Subcutaneous abdominal adipose tissue (tissue), 5 donors: ENCODE measurements at regions not wholly inside any gene's neighbourhood (a gene's known extent, or its start where the extent isn't known, plus 50 kb on each side); places are given as distances from the start of the nearest gene placed in this dataset.
"Not testable (repeated sequence)": the region's sequence is repeated elsewhere in the genome, so short reads cannot be mapped to it uniquely, and the experiment has no call there.

Experiments used
- H3K27ac ChIP-seq: one replicate; pipeline ENCODE4 v1.7.0; 2013; ENCODE audit warnings: low read depth, mild to moderate bottlenecking, inconsistent platforms, low read length, moderate library complexity
- H3K27me3 ChIP-seq, 5 donors: one replicate each; pipeline ENCODE4 v1.7.0; 2013; ENCODE audit warnings: low read length in 5 of 5, inconsistent platforms in 1 of 5; ENCODE audit not compliant: control insufficient read depth in 5 of 5, insufficient read depth in 4 of 5
- H3K36me3 ChIP-seq, 5 donors: one replicate each; pipeline ENCODE4 v1.7.0; 2013; ENCODE audit warnings: low read length in 5 of 5; ENCODE audit not compliant: control insufficient read depth in 5 of 5, insufficient read depth in 5 of 5
- H3K4me1 ChIP-seq, 5 donors: one replicate each; pipeline ENCODE4 v1.7.0; 2013; ENCODE audit warnings: low read length in 5 of 5, mild to moderate bottlenecking in 3 of 5, moderate library complexity in 1 of 5; ENCODE audit not compliant: control insufficient read depth in 5 of 5, insufficient read depth in 5 of 5
- H3K4me3 ChIP-seq, 5 donors: one replicate each; pipeline ENCODE4 v1.7.0; 2013; ENCODE audit warnings: low read length in 5 of 5, low read depth in 1 of 5
- H3K9ac ChIP-seq, 5 donors: one replicate each; pipeline ENCODE4 v1.7.0; 2013; ENCODE audit warnings: low read length in 5 of 5, mild to moderate bottlenecking in 4 of 5, moderate library complexity in 3 of 5
- H3K9me3 ChIP-seq, 5 donors: one replicate each; pipeline ENCODE4 v1.7.0; 2013; ENCODE audit warnings: low read length in 5 of 5; ENCODE audit not compliant: control insufficient read depth in 5 of 5
- donor health status: healthy.
- donor health status: healthy.
- donor health status: healthy.
- donor health status: healthy.
- donor health status: healthy.

DNA sequence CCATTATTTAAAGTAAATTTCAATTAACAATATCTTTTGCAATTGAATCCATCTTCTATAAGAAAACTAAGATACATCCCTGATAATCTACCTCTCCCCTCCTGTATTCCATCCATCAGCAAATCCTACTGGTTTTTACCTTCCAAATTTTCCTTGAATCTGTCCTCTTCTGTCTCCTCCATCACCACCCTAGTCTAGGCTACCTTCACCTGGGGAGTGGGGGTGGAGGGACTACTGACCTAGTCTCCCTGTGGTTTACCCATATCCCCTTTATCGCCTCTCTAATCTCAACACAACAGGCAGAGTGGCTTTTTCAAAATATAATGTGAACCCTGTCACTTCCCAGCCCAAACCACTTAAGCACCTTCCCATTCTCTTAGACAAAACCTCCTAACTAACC lies 327.8 kb downstream of the FAM72C start:
- H3K9ac ChIP-seq, H3K4me1 ChIP-seq, H3K9me3 ChIP-seq, H3K4me3 ChIP-seq, H3K36me3 ChIP-seq, H3K27ac ChIP-seq: not testable (repeated sequence)
- peaks cover 4 to 31% (median 12%) of the 10 kb centered on the region in 5 donors for H3K27me3 ChIP-seq

DNA sequence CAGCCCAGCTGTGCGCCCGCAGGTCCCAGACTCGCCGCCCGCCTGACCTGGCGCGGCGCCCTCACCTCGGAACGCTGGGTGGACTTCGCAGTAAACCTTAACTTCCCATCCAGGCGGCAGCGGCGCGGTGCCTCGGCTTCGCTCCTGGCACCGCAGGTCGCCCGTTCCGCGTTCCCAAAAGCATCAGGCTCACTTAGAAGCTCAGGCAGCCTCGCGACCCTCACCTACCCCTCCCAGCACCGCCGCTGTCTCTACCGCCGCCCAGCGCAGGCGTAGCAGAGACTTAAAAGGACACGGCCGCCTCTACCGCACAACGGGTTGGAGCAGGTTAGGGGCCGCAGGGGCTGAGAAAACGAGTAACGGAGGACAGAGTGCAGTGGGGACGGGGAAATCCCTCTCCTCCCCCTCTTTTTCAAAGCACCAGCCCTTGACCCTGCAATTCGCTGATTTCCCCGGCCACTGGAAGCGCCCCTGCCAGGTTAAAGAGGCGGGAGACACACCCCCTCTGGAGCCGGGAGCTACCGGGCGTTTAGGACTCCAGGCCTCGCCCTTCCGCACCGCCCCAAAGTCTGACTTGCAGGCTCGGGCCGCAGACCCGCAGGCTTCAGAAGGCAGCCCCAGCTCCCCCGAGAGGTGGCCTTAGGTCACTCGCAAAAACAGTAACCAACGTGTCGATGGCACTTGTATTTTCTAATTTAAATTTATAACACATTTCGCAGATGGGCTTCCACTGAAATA lies 328.5 kb downstream of the FAM72C start:
- H3K9me3 ChIP-seq = no peaks in the 10 kb centered on the region
- H3K27me3 ChIP-seq = peaks cover 4 to 27% (median 12%) of the 10 kb centered on the region in 5 donors
- no peaks in the 10 kb centered on the region for H3K36me3 ChIP-seq
- peak overlapping the region in 3 of 5 donors; percentile 31 to 45 (median 44) for H3K4me3 ChIP-seq
- H3K27ac ChIP-seq = no peak overlapping the region
- H3K4me1 ChIP-seq = peaks cover 0 to 10% (median 9%) of the 10 kb centered on the region in 5 donors
- H3K9ac ChIP-seq = no peak overlapping the region

DNA sequence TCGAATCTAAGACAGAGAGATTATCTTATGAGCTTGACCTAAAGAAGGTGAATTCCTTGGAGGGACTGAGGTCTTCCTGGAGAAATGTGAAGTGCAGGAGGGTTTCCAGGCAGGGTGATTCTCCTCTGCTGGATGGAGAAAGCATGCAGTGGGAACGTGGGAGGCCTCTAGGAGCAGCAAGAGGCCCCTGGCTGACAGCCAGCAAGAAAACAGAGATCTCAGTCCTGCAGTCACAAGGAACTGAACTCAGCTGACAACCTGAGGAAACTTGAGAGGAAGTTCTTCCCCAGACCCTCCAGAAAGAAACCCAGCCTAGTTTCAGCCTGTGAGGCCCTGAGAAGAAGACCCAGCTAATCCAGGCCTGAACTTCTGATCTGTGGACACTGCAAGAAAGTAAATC lies 345.9 kb downstream of the FAM72C start:
- Histone ChIP-seq H3K4me3 (no peak overlapping the region), H3K27me3 (peaks cover 0 to 11% (median 0%) of the 10 kb centered on the region in 5 donors), H3K9me3 (no peaks in the 10 kb centered on the region), H3K4me1 (no peaks in the 10 kb centered on the region), H3K9ac (no peak overlapping the region), H3K36me3 (no peaks in the 10 kb centered on the region), H3K27ac (no peak overlapping the region)

DNA sequence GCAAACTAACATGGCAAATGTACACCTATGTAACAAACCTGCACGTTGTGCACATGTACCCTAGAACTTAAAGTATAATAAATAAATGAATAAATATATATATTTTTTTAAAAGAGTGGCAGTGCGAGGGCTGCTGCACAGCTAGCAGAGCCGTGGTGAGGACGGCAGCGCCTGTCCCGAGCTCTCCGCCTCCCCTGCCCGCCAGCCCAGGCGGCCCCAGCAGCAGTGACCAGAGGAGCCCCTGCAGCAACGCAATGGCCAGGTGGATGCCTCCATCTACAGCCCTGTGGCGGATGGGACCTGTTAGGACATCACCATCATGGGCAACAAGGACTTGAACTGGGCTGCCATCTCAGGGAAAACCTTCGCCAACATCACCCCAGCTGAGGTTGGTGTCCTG lies 351.9 kb downstream of the FAM72C start:
- H3K27ac ChIP-seq = no peak overlapping the region
- H3K36me3 ChIP-seq = no peaks in the 10 kb centered on the region
- H3K4me1 ChIP-seq = no peaks in the 10 kb centered on the region
- H3K9me3 ChIP-seq = no peaks in the 10 kb centered on the region
- no peak overlapping the region for H3K4me3 ChIP-seq
- H3K9ac ChIP-seq = no peak overlapping the region
- peaks cover 0 to 6% (median 0%) of the 10 kb centered on the region in 5 donors for H3K27me3 ChIP-seq

DNA sequence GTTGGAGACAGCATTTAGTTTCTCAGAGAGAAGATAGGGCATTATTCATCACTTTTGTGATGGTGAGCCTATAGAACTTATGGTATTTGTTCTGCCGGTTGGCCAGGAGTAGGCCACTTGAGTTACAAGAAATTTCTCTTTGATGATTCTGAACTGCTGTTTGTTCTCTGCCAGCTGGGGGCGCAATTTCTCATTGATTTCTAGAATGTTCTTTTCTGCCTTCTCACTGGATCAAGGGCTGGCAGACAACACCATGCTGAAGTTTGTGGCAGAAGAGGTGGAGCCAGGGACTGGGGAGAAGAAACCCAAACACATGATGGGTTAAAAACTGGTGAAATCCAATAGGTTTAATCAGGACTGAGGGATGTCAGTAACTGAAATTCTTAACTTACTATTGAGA lies 360.6 kb downstream of the FAM72C start:
- no peaks in the 10 kb centered on the region for H3K36me3 ChIP-seq
- no peaks in the 10 kb centered on the region for H3K9me3 ChIP-seq
- H3K4me3 ChIP-seq = no peak overlapping the region
- H3K27ac ChIP-seq = no peak overlapping the region
- H3K9ac ChIP-seq = no peak overlapping the region
- no peaks in the 10 kb centered on the region for H3K4me1 ChIP-seq
- H3K27me3 ChIP-seq = peaks cover 0 to 2% (median 0%) of the 10 kb centered on the region in 5 donors

DNA sequence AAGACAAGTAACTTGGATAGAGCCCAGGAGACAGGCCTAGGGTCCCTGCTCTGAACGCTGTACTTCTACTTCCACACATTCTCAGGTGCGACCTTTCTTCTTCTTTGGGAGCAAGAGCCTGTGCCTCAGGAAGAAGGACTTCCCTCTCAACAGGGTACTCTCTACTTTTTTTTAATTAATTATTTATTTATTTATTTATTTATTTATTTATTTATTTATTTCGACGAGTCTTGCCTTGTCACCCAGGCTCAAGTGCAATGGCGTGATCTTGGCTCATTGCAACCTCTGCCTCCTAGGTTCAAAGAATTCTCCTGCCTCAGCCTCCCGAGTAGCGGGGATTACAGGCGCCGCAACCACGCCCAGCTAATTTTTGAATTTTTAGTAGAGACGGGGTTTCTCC lies 361.6 kb downstream of the FAM72C start:
- no peak overlapping the region for H3K4me3 ChIP-seq
- H3K9ac ChIP-seq = no peak overlapping the region
- H3K9me3 ChIP-seq = no peaks in the 10 kb centered on the region
- no peak overlapping the region for H3K27ac ChIP-seq
- no peaks in the 10 kb centered on the region for H3K4me1 ChIP-seq
- H3K36me3 ChIP-seq = no peaks in the 10 kb centered on the region
- H3K27me3 ChIP-seq = peaks cover 0 to 2% (median 0%) of the 10 kb centered on the region in 5 donors

DNA sequence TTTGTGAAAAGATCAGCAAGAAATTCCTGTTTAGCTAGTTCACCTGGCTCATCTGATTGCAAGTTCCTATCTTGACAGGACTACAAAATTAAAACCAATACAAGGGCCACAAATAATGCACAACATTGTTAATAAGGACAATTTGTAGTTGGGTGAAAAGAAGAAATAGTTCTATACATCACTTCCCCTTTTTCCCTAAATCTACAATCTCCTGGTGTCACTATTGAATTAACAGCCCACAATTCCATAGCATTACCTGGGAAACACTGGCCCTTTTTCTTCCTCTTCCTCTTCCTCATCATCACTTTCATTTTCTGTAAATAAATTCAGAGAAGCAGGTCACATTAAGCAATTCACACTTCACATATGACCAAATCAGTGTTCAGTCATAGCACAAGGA lies 366.9 kb downstream of the FAM72C start:
- H3K27ac ChIP-seq = no peak overlapping the region
- H3K9me3 ChIP-seq = no peaks in the 10 kb centered on the region
- no peaks in the 10 kb centered on the region for H3K36me3 ChIP-seq
- H3K27me3 ChIP-seq = peaks cover 0 to 2% (median 0%) of the 10 kb centered on the region in 5 donors
- H3K4me1 ChIP-seq = no peaks in the 10 kb centered on the region
- H3K4me3 ChIP-seq = no peak overlapping the region
- H3K9ac ChIP-seq = no peak overlapping the region

DNA sequence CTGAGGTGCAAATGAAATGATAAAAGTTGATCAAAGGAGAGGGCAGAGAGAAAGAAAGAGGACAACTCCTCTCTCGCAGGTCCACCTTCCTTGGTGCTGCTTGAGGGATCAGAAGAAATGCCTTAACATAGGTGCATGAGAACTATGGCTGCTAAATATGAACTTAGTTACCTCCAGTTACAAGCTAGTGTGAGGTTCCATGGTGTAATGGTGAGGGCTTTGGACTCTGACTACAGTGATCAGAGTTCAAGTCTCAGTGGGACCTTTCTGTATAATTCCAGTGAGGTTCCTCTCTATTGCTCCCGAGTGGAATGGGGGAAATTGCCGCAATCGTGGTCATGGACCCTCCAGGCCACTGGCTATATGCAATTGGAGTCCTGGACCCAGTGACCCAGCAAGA lies 387.3 kb downstream of the FAM72C start:
- no peaks in the 10 kb centered on the region for H3K36me3 ChIP-seq
- H3K4me1 ChIP-seq = no peaks in the 10 kb centered on the region
- no peak overlapping the region for H3K4me3 ChIP-seq
- no peak overlapping the region for H3K27ac ChIP-seq
- no peaks in the 10 kb centered on the region for H3K9me3 ChIP-seq
- no peak overlapping the region for H3K9ac ChIP-seq
- H3K27me3 ChIP-seq = peaks cover 0 to 10% (median 0%) of the 10 kb centered on the region in 5 donors

DNA sequence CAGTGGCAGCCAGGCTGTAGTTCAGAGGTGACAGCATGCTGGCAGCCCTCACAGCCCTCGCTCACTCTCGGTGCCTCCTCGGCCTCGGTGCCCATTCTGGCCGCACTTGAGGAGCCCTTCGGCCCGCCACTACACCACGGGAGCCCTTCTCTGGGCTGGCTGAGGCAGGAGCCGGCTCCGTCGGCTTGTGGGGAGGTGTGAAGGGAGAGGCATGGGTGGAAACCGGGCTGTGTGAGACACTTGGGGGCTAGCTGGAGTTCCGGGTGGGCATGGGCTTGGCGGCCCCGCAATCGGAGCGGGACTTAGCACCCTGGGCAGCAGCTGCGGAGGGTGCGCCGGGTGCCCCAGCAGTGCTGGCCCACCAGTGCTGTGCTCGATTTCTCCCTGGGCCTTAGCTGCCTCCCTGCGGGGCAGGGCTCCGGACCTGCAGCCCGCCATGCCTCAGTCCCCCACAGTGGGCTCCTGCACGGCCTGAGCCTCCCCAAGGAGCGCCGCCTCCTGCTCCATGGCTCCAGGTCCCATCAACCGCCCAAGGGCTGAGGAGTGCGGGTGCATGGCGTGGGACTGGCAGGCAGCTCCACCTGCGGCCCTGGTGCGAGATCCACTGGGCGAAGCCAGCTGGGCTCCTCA lies 396.8 kb downstream of the FAM72C start:
- Histone ChIP-seq H3K27ac (no peak overlapping the region), H3K9me3 (peaks cover 0 to 3% (median 0%) of the 10 kb centered on the region in 5 donors), H3K4me3 (no peak overlapping the region), H3K36me3 (no peaks in the 10 kb centered on the region), H3K27me3 (no peaks in the 10 kb centered on the region), H3K9ac (no peak overlapping the region), H3K4me1 (no peaks in the 10 kb centered on the region)

DNA sequence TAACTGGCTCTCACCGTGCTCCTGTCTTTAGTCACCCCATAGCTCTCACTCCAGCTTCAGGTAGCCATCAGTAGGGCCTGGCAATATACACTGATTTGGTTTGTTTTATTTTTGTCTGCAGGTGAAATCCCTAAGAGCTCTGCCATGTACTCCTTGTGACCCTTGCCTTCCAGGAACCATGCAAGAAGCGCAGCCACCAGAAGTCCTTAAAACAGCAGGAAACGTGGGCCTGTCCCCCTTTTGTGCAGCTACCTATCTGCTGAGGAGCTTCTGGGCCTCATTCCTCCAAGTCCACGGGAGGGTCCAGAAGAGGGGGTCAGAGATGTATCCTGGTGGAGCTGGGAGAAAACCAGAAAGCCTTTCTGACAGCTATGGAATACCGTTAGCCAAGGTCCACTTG lies 399.1 kb downstream of the FAM72C start:
- H3K36me3 ChIP-seq, H3K9me3 ChIP-seq, H3K9ac ChIP-seq, H3K4me1 ChIP-seq, H3K4me3 ChIP-seq, H3K27ac ChIP-seq, H3K27me3 ChIP-seq: not testable (repeated sequence)
